ENCODE measurements at regions not wholly inside any gene's neighbourhood (a gene's known extent, or its start where the extent isn't known, plus 50 kb on each side); places are given as distances from the start of the nearest gene placed in this dataset.

GRCh38 chr6:105755885-105756284, 330.3 kb upstream of the PRDM1 start:
- FAIRE-seq, result no peak
- no peak for DNase-seq (ENCODE audit: extremely low spot score, insufficient read length, low read depth)

- DNase-seq (ENCODE audit: extremely low spot score, insufficient read length, low read depth) (no peak), FAIRE-seq (no peak)
Observed at GRCh38 chr6:105753620-105754211, 332.4 kb upstream of the PRDM1 start.

- no peak for DNase-seq (ENCODE audit: extremely low spot score, insufficient read length, low read depth)
Observed at GRCh38 chr6:105753207-105753606, 332.9 kb upstream of the PRDM1 start.

GRCh38 chr6:105750089-105750488, 336.0 kb upstream of the PRDM1 start:
- no peak for DNase-seq (ENCODE audit: extremely low spot score, insufficient read length, low read depth)
- no peak for FAIRE-seq

More at GRCh38 chr6:105753207-105753606, 332.9 kb upstream of the PRDM1 start:
- FAIRE-seq, result no peak

- DNase-seq (ENCODE audit: extremely low spot score, insufficient read length, low read depth) (no peak), FAIRE-seq (no peak)
Observed at GRCh38 chr6:105748737-105749161, 337.4 kb upstream of the PRDM1 start.

- DNase-seq (ENCODE audit: extremely low spot score, insufficient read length, low read depth), result no peak
- FAIRE-seq, result no peak
Observed at GRCh38 chr6:105747823-105748405, 338.2 kb upstream of the PRDM1 start.

- no peak for DNase-seq (ENCODE audit: extremely low spot score, insufficient read length, low read depth)
- FAIRE-seq, result no peak
Observed at GRCh38 chr6:105746509-105746908, 339.6 kb upstream of the PRDM1 start.

GRCh38 chr6:105746130-105746505, 340.0 kb upstream of the PRDM1 start:
- DNase-seq (ENCODE audit: extremely low spot score, insufficient read length, low read depth), result no peak
- no peak for FAIRE-seq

GRCh38 chr6:105745464-105746129, 340.5 kb upstream of the PRDM1 start:
- DNase-seq (ENCODE audit: extremely low spot score, insufficient read length, low read depth), result no peak
- FAIRE-seq, result peak; percentile 68

GRCh38 chr6:105744815-105745214, 341.3 kb upstream of the PRDM1 start:
- FAIRE-seq (no peak), DNase-seq (ENCODE audit: extremely low spot score, insufficient read length, low read depth) (no peak)

- peak; percentile 66 for FAIRE-seq
- DNase-seq (ENCODE audit: extremely low spot score, insufficient read length, low read depth), result no peak
Observed at GRCh38 chr6:105740946-105741645, 338.2 kb upstream of the PREP start.

- no peak for DNase-seq (ENCODE audit: extremely low spot score, insufficient read length, low read depth)
- no peak for FAIRE-seq
Observed at GRCh38 chr6:105739764-105740163, 336.9 kb upstream of the PREP start.

- peak; percentile 81 for FAIRE-seq
- DNase-seq (ENCODE audit: extremely low spot score, insufficient read length, low read depth), result no peak
Observed at GRCh38 chr6:105733556-105734162, 330.8 kb upstream of the PREP start.

GRCh38 chr6:105728995-105729394, 326.1 kb upstream of the PREP start:
- FAIRE-seq (no peak), DNase-seq (ENCODE audit: extremely low spot score, insufficient read length, low read depth) (no peak)

GRCh38 chr6:105726902-105727655, 324.2 kb upstream of the PREP start:
- FAIRE-seq, result peak; percentile 59
- DNase-seq (ENCODE audit: extremely low spot score, insufficient read length, low read depth), result no peak

- FAIRE-seq, result no peak
- no peak for DNase-seq (ENCODE audit: extremely low spot score, insufficient read length, low read depth)
Observed at GRCh38 chr6:105714846-105715245, 312.0 kb upstream of the PREP start.

GRCh38 chr6:105713474-105714118, 310.7 kb upstream of the PREP start:
- FAIRE-seq (no peak), DNase-seq (ENCODE audit: extremely low spot score, insufficient read length, low read depth) (no peak)

GRCh38 chr6:105711216-105711615, 308.3 kb upstream of the PREP start:
- DNase-seq (ENCODE audit: extremely low spot score, insufficient read length, low read depth) (no peak), FAIRE-seq (no peak)

GRCh38 chr6:105705608-105706007, 302.7 kb upstream of the PREP start:
- FAIRE-seq (no peak), DNase-seq (ENCODE audit: extremely low spot score, insufficient read length, low read depth) (no peak)

Measured in GM18507 (cell line).